ENCODE measurements at regions not wholly inside any gene's neighbourhood (a gene's known extent, or its start where the extent isn't known, plus 50 kb on each side); places are given as distances from the start of the nearest gene placed in this dataset.
A peak's percentile ranks its signal among the peaks of the same experiment; 100 is the strongest.

- no peak for DNase-seq (ENCODE audit: low spot score)
- H3K27ac Mint-ChIP-seq (ENCODE audit: unreplicated experiment): peak overlapping the region; percentile 87
- no peak for TF ChIP-seq CTCF (IDR thresholded peaks at IDR 0.05)
- H3K4me3 Mint-ChIP-seq (ENCODE audit: unreplicated experiment): no peak overlapping the region
- H3K36me3 Mint-ChIP-seq (ENCODE audit: low read depth): no peaks in the 10 kb centered on the region
- no peaks in the 10 kb centered on the region for H3K27me3 Mint-ChIP-seq (ENCODE audit: low read depth)
- peaks cover 54% of the 10 kb centered on the region for H3K4me1 Mint-ChIP-seq (ENCODE audit: low read depth)
- H3K9me3 Mint-ChIP-seq (ENCODE audit: low read depth): no peaks in the 10 kb centered on the region
Measured at GRCh38 chr5:74289238-74289637, 351.3 kb downstream of the ENC1 start.

GRCh38 chr5:74288448-74289108, 351.9 kb downstream of the ENC1 start:
- Mint-ChIP-seq H3K27ac (ENCODE audit: unreplicated experiment) (peak overlapping the region; percentile 87), H3K36me3 (ENCODE audit: low read depth) (no peaks in the 10 kb centered on the region), H3K9me3 (ENCODE audit: low read depth) (no peaks in the 10 kb centered on the region), H3K4me3 (ENCODE audit: unreplicated experiment) (no peak overlapping the region), H3K27me3 (ENCODE audit: low read depth) (no peaks in the 10 kb centered on the region), H3K4me1 (ENCODE audit: low read depth) (peaks cover 54% of the 10 kb centered on the region)
- no peak for TF ChIP-seq CTCF (IDR thresholded peaks at IDR 0.05)
- no peak for DNase-seq (ENCODE audit: low spot score)

- peaks cover 54% of the 10 kb centered on the region for H3K4me1 Mint-ChIP-seq (ENCODE audit: low read depth)
- no peak for TF ChIP-seq CTCF (IDR thresholded peaks at IDR 0.05)
- H3K36me3 Mint-ChIP-seq (ENCODE audit: low read depth): no peaks in the 10 kb centered on the region
- no peak overlapping the region for H3K4me3 Mint-ChIP-seq (ENCODE audit: unreplicated experiment)
- peak overlapping the region; percentile 87 for H3K27ac Mint-ChIP-seq (ENCODE audit: unreplicated experiment)
- H3K9me3 Mint-ChIP-seq (ENCODE audit: low read depth): no peaks in the 10 kb centered on the region
- no peak for DNase-seq (ENCODE audit: low spot score)
- H3K27me3 Mint-ChIP-seq (ENCODE audit: low read depth): no peaks in the 10 kb centered on the region
Measured at GRCh38 chr5:74288038-74288437, 352.5 kb downstream of the ENC1 start.

- no peak for TF ChIP-seq CTCF (IDR thresholded peaks at IDR 0.05)
Measured at GRCh38 chr5:74286734-74287695, 353.5 kb downstream of the ENC1 start.

GRCh38 chr5:74285675-74286280, 354.8 kb downstream of the ENC1 start:
- H3K4me1 Mint-ChIP-seq (ENCODE audit: low read depth): peaks cover 40% of the 10 kb centered on the region
- no peaks in the 10 kb centered on the region for H3K36me3 Mint-ChIP-seq (ENCODE audit: low read depth)
- no peaks in the 10 kb centered on the region for H3K9me3 Mint-ChIP-seq (ENCODE audit: low read depth)
- no peak for TF ChIP-seq CTCF (IDR thresholded peaks at IDR 0.05)
- no peak overlapping the region for H3K27ac Mint-ChIP-seq (ENCODE audit: unreplicated experiment)
- H3K4me3 Mint-ChIP-seq (ENCODE audit: unreplicated experiment): no peak overlapping the region
- DNase-seq (ENCODE audit: low spot score): no peak
- no peaks in the 10 kb centered on the region for H3K27me3 Mint-ChIP-seq (ENCODE audit: low read depth)

More at GRCh38 chr5:74286734-74287695, 353.5 kb downstream of the ENC1 start:
- Mint-ChIP-seq H3K36me3 (ENCODE audit: low read depth) (no peaks in the 10 kb centered on the region), H3K27ac (ENCODE audit: unreplicated experiment) (peak overlapping the region; percentile 87), H3K9me3 (ENCODE audit: low read depth) (no peaks in the 10 kb centered on the region), H3K4me1 (ENCODE audit: low read depth) (peaks cover 46% of the 10 kb centered on the region), H3K27me3 (ENCODE audit: low read depth) (no peaks in the 10 kb centered on the region), H3K4me3 (ENCODE audit: unreplicated experiment) (no peak overlapping the region)
- DNase-seq (ENCODE audit: low spot score): no peak
